GM12864 (cell line): ENCODE measurements at regions not wholly inside any gene's neighbourhood (a gene's known extent, or its start where the extent isn't known, plus 50 kb on each side); places are given as distances from the start of the nearest gene placed in this dataset.

Experiments used
- DNase-seq: peaks from one replicate; pipeline ENCODE4 v3.0.0-alpha.2; 2011; ENCODE audit warnings: low read depth
- H3K4me3 ChIP-seq: 2 replicates; pipeline ENCODE4 v1.5.1; 2011; ENCODE audit warnings: mild to moderate bottlenecking, low read depth, low read length, control low read depth
- TF ChIP-seq, protein P1 (sequence below): IDR thresholded peaks from 2 replicates; pipeline ENCODE4 v1.5.1; 2011; ENCODE audit warnings: low read depth, mild to moderate bottlenecking, moderate library complexity, low read length, control low read depth, inconsistent platforms; ENCODE audit errors: missing control alignments

DNA sequence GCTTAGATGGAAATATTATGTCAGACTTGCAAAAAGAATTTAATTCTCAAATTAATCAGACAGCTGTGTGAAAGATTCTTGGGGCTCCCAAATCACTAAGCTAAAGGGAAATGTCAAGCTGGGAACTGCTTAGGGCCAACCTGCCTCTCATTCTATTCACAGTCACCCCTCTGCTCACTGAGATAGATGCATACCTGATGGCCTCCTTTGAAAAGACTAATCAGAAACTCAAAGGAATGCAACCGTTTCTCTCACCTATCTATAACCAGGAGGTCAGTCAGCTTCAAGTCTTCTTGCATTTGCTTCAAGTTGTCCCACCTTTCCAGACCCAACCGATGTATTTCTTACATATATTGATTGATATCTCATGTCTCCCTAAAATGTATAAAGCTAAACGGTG lies 882.7 kb downstream of the CENPC start:
- TF ChIP-seq, protein P1, sequence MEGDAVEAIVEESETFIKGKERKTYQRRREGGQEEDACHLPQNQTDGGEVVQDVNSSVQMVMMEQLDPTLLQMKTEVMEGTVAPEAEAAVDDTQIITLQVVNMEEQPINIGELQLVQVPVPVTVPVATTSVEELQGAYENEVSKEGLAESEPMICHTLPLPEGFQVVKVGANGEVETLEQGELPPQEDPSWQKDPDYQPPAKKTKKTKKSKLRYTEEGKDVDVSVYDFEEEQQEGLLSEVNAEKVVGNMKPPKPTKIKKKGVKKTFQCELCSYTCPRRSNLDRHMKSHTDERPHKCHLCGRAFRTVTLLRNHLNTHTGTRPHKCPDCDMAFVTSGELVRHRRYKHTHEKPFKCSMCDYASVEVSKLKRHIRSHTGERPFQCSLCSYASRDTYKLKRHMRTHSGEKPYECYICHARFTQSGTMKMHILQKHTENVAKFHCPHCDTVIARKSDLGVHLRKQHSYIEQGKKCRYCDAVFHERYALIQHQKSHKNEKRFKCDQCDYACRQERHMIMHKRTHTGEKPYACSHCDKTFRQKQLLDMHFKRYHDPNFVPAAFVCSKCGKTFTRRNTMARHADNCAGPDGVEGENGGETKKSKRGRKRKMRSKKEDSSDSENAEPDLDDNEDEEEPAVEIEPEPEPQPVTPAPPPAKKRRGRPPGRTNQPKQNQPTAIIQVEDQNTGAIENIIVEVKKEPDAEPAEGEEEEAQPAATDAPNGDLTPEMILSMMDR: no peak

DNA sequence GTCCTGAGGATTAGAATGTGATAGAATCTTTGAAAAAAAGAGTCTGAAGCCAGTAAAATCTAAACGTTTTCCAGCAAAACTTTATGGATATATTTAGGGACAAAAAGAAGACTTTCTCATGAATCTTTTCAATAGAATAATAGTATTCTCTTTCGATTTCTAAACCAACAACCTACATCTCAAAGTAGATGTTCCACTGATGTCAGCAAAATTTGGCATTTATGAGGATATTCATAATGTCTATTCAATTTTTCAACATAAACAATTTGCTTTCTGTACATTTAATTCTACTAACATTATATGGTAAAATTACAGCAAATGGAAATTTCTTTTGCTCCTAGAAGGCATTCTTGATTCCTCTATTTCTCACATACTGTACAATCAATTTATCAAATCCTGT lies 886.5 kb downstream of the CENPC start:
- no peak overlapping the region for H3K4me3 ChIP-seq
- TF ChIP-seq, protein P1: no peak
- DNase-seq: no peak

More for the DNA sequence above, 882.7 kb downstream of the CENPC start:
- H3K4me3 ChIP-seq: no peak overlapping the region
- no peak for DNase-seq

DNA sequence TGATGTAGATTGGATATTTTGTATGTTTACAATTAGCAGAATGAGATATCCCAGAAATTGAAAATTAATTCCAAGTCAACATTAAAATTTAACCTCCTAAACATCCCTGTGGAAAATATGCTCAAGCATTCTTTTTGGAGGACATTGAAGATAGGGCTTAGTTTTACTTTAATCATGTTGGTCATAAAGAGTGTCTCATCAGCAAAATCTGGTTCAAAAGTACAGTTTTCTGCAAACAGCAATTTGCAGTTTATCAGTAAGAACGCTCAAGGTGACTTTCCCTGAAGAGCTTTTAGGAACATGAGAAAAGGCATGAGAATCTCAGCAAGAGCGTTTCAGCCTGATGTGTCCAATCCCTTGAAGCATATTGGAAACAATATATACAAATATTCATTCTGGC lies 889.8 kb downstream of the CENPC start:
- H3K4me3 ChIP-seq: no peak overlapping the region
- TF ChIP-seq, protein P1: no peak

DNA sequence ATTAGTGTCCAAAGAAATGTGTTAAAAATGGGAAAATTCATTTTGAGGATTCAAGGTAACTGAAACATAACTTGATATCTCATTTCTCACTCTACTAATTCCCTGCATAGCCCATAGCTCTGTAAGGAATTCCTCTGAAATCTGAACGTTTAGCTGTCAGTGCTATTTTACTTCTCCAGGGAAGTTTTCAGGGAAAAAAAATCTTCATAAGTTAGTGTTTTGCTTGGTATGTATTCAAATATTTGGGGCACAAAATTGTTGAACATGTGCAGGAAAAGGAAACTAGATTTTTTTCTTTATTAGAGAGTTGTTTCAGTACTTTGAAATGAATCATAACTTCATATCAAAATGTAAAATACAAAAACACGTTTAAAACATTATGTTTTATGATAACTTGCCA lies 891.4 kb downstream of the CENPC start:
- TF ChIP-seq, protein P1: no peak

More for the DNA sequence above, 889.8 kb downstream of the CENPC start:
- no peak for DNase-seq

DNA sequence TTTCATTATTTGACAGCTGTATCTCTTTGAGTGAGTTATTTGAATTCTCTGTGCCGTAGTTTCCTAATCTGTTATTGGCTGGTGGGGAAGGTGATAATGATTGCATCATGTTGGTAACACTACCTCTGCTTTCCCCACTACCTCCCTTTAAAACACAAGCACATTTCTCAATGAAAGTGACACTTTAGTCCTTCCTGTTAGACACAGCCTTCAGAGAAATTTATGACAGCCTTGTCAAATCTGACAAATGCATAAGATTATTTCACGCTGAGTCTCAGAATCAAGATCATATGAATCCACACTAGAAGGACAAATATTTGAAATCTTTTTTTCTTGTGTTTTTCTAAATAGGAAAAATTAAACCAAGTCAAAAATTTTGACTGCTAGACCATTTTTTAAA lies 896.1 kb downstream of the CENPC start:
- DNase-seq: no peak
- TF ChIP-seq, protein P1: no peak
- no peak overlapping the region for H3K4me3 ChIP-seq

More for the DNA sequence above, 891.4 kb downstream of the CENPC start:
- no peak for DNase-seq
- H3K4me3 ChIP-seq: no peak overlapping the region

DNA sequence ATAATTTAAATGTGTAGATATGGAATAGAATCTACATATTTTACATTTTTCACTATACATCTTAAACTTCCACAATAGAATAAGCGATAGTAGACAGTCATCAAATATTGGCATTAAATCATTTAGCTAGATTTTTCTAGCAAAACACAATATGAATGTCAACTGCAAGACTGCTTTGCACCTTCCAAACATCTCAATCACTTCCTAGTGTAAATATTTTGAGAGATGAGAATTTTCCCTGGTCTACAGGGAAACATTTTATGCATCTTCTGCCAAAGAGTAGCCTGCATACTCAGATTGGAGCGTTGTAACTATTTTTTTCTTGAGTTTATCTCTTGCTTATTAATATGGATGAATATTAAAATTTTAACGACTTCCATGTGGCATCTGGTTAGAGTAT lies 897.4 kb downstream of the CENPC start:
- no peak overlapping the region for H3K4me3 ChIP-seq
- DNase-seq: no peak
- TF ChIP-seq, protein P1: no peak

DNA sequence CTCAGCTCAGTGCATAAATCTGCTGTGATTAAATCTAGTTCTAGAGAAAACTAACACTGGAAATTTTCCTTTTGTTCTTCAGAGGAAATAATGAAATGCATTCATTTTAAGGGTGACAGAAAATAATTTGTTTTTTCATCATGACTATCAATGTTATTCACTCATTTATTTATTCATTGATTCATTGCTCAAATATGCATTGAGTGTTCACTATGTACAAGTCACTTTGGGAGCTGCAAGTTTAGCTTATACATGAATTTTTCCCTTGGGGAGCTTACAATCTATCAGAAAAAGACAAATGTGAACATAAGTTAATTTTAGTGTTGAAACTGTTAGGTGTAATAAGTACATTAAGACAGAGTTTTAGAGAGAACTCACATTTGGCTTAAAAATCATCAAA lies 897.8 kb downstream of the CENPC start:
- TF ChIP-seq, protein P1: no peak
- DNase-seq: no peak
- H3K4me3 ChIP-seq: no peak overlapping the region
